Pulmonary artery endothelial cell (primary cell): ENCODE measurements at regions not wholly inside any gene's neighbourhood (a gene's known extent, or its start where the extent isn't known, plus 50 kb on each side); places are given as distances from the start of the nearest gene placed in this dataset.
"Not testable (repeated sequence)": the region's sequence is repeated elsewhere in the genome, so short reads cannot be mapped to it uniquely, and the experiment has no call there.

ENCODE experiments used
- DNase-seq: peaks from one replicate; pipeline ENCODE4 v3.0.0-alpha.2; 2011; ENCODE audit warnings: low read depth, low spot score

GRCh38 chr10:8338177-8338766 is 283.8 kb downstream of the GATA3 start:
- DNase-seq, result no peak

GRCh38 chr10:8344756-8345155 is 290.3 kb downstream of the GATA3 start:
- DNase-seq, result no peak

GRCh38 chr10:8346861-8347260 is 292.4 kb downstream of the GATA3 start:
- no peak for DNase-seq

GRCh38 chr10:8347614-8348013 is 293.1 kb downstream of the GATA3 start:
- not testable (repeated sequence) for DNase-seq

GRCh38 chr10:8349610-8350249 is 295.2 kb downstream of the GATA3 start:
- no peak for DNase-seq

GRCh38 chr10:8350250-8350967 is 295.9 kb downstream of the GATA3 start:
- DNase-seq, result no peak

- no peak for DNase-seq
These were observed 297.9 kb downstream of the GATA3 start for GRCh38 chr10:8352171-8353075.

- no peak for DNase-seq
These were observed 301.8 kb downstream of the GATA3 start for GRCh38 chr10:8356283-8356682.

- DNase-seq, result no peak
These were observed 305.0 kb downstream of the GATA3 start for GRCh38 chr10:8359467-8359866.

GRCh38 chr10:8360365-8360764 is 305.9 kb downstream of the GATA3 start:
- DNase-seq, result no peak

- DNase-seq, result no peak
These were observed 306.5 kb downstream of the GATA3 start for GRCh38 chr10:8360814-8361509.

- DNase-seq, result no peak
These were observed 307.0 kb downstream of the GATA3 start for GRCh38 chr10:8361510-8361844.

GRCh38 chr10:8365935-8366911 is 311.7 kb downstream of the GATA3 start:
- no peak for DNase-seq

GRCh38 chr10:8367672-8368411 is 313.4 kb downstream of the GATA3 start:
- DNase-seq, result not testable (repeated sequence)

GRCh38 chr10:8369666-8370065 is 315.2 kb downstream of the GATA3 start:
- DNase-seq, result peak; percentile 13

- DNase-seq, result no peak
These were observed 319.8 kb downstream of the GATA3 start for GRCh38 chr10:8374334-8374733.

GRCh38 chr10:8375137-8375536 is 320.6 kb downstream of the GATA3 start:
- no peak for DNase-seq

GRCh38 chr10:8378198-8378983 is 323.9 kb downstream of the GATA3 start:
- no peak for DNase-seq
